CD4-positive, alpha-beta memory T cell (primary cell): ENCODE measurements at regions not wholly inside any gene's neighbourhood (a gene's known extent, or its start where the extent isn't known, plus 50 kb on each side); places are given as distances from the start of the nearest gene placed in this dataset.

Experiments used
- CTCF ChIA-PET: fragments of 350-600 bp; sonication (Branson Sonifier 250); formaldehyde crosslinking; loops from one replicate; lab custom pipeline; 2021; ENCODE audit warnings: inconsistent platforms; ENCODE audit not compliant: partially characterized antibody; lab: Charles Lee
- POLR2A ChIA-PET: fragments of 350-600 bp; sonication (Branson Sonifier 250); formaldehyde crosslinking; loops from one replicate; lab custom pipeline; 2021; ENCODE audit not compliant: partially characterized antibody; lab: Charles Lee
- DNase-seq, 5 donors: peaks; one replicate each; pipeline versions ENCODE4 v3.0.0 to v3.0.0-alpha.2; 2020 to 2022; ENCODE audit warnings: mixed read lengths in 1 of 5
- H3K27ac ChIP-seq: one replicate; pipeline ENCODE4 v1.7.0; 2013; ENCODE audit warnings: low read depth, low read length
- H3K27me3 ChIP-seq: 2 replicates; pipeline ENCODE4 v1.7.0; 2013; ENCODE audit warnings: mild to moderate bottlenecking, low read length, moderate library complexity; ENCODE audit not compliant: insufficient read depth
- H3K36me3 ChIP-seq: 2 replicates; pipeline ENCODE4 v1.7.0; 2013; ENCODE audit warnings: mild to moderate bottlenecking, low read length, moderate library complexity; ENCODE audit not compliant: insufficient read depth
- H3K4me1 ChIP-seq: 2 replicates; pipeline ENCODE4 v1.7.0; 2013; ENCODE audit warnings: mild to moderate bottlenecking, low read length, moderate library complexity; ENCODE audit not compliant: insufficient read depth
- H3K4me3 ChIP-seq, 2 donors: one replicate each; pipeline ENCODE4 v1.7.0; 2013; ENCODE audit warnings: low read length in 2 of 2, mild to moderate bottlenecking in 1 of 2
- H3K9me3 ChIP-seq, 2 donors: one replicate each; pipeline ENCODE4 v1.7.0; 2013; ENCODE audit warnings: low read length in 2 of 2, control low read depth in 1 of 2; ENCODE audit not compliant: control insufficient read depth in 1 of 2
- H3K27ac Mint-ChIP-seq, 7 donors: one replicate each; pipeline ENCODE4 v1.8.0; 2020 to 2021; ENCODE audit warnings: mixed read lengths in 7 of 7, mild to moderate bottlenecking in 6 of 7, inconsistent platforms in 3 of 7, moderate library complexity in 3 of 7
- H3K27me3 Mint-ChIP-seq, 2 donors: one replicate each; pipeline ENCODE4 v1.8.0; 2020 to 2021; ENCODE audit warnings: mixed read lengths in 2 of 2
- H3K36me3 Mint-ChIP-seq, 2 donors: one replicate each; pipeline ENCODE4 v1.8.0; 2020 to 2021; ENCODE audit warnings: mixed read lengths in 2 of 2, inconsistent platforms in 1 of 2, mild to moderate bottlenecking in 1 of 2
- H3K4me1 Mint-ChIP-seq, 4 donors: one replicate each; pipeline ENCODE4 v1.8.0; 2020 to 2021; ENCODE audit warnings: mixed read lengths in 4 of 4, mild to moderate bottlenecking in 1 of 4
- H3K4me3 Mint-ChIP-seq, 8 donors: one replicate each; pipeline ENCODE4 v1.8.0; 2020 to 2021; ENCODE audit warnings: mixed read lengths in 8 of 8, mild to moderate bottlenecking in 7 of 8, moderate library complexity in 6 of 8, inconsistent platforms in 3 of 8
- H3K9me3 Mint-ChIP-seq, 8 donors: one replicate each; pipeline ENCODE4 v1.8.0; 2020 to 2021; ENCODE audit warnings: mixed read lengths in 8 of 8, mild to moderate bottlenecking in 5 of 8, inconsistent platforms in 3 of 8, moderate library complexity in 1 of 8
- intact Hi-C: fragments of 100-400 bp; cut with micrococcal nuclease; formaldehyde crosslinking; loops from one replicate; pipeline ENCODE4 v1.15.1; 2023

GRCh38 chr3:87848003-87848402 is 210.8 kb downstream of the CGGBP1 start:
- no peaks in the 10 kb centered on the region for H3K4me1 Mint-ChIP-seq
- CTCF ChIA-PET, result no interaction called here
- no peaks in the 10 kb centered on the region for H3K27me3 ChIP-seq
- no peak for DNase-seq
- no peaks in the 10 kb centered on the region for H3K36me3 ChIP-seq
- H3K9me3 Mint-ChIP-seq, result peaks cover 0 to 6% (median 0%) of the 10 kb centered on the region in 8 donors
- intact Hi-C loops, result no loop called here
- no peaks in the 10 kb centered on the region for H3K27me3 Mint-ChIP-seq
- no peak overlapping the region for H3K27ac ChIP-seq
- no peak overlapping the region for H3K4me3 Mint-ChIP-seq
- H3K27ac Mint-ChIP-seq, result no peak overlapping the region
- no peaks in the 10 kb centered on the region for H3K4me1 ChIP-seq
- no peak overlapping the region for H3K4me3 ChIP-seq
- POLR2A ChIA-PET, result no interaction called here
- no peaks in the 10 kb centered on the region for H3K9me3 ChIP-seq
- H3K36me3 Mint-ChIP-seq, result no peaks in the 10 kb centered on the region

- no peaks in the 10 kb centered on the region for H3K4me1 ChIP-seq
- ChIA-PET POLR2A (no interaction called here), CTCF (no interaction called here)
Measured at GRCh38 chr3:87837076-87837475, 221.7 kb downstream of the CGGBP1 start.

GRCh38 chr3:87836026-87836425 is 222.8 kb downstream of the CGGBP1 start:
- DNase-seq, result no peak
- H3K4me1 ChIP-seq, result no peaks in the 10 kb centered on the region
- H3K36me3 Mint-ChIP-seq, result no peaks in the 10 kb centered on the region
- intact Hi-C loops, result no loop called here
- no peak overlapping the region for H3K4me3 Mint-ChIP-seq
- no peaks in the 10 kb centered on the region for H3K9me3 ChIP-seq
- ChIA-PET POLR2A (no interaction called here), CTCF (no interaction called here)
- peaks cover 0 to 12% (median 4%) of the 10 kb centered on the region in 8 donors for H3K9me3 Mint-ChIP-seq
- no peaks in the 10 kb centered on the region for H3K27me3 ChIP-seq
- H3K4me1 Mint-ChIP-seq, result no peaks in the 10 kb centered on the region
- no peak overlapping the region for H3K27ac ChIP-seq
- H3K27me3 Mint-ChIP-seq, result peaks cover 0 to 2% of the 10 kb centered on the region in 2 donors
- no peaks in the 10 kb centered on the region for H3K36me3 ChIP-seq
- H3K4me3 ChIP-seq, result no peak overlapping the region
- no peak overlapping the region for H3K27ac Mint-ChIP-seq

More at GRCh38 chr3:87837076-87837475, 221.7 kb downstream of the CGGBP1 start:
- Mint-ChIP-seq H3K4me3 (no peak overlapping the region), H3K27me3 (peaks cover 0 to 2% of the 10 kb centered on the region in 2 donors), H3K4me1 (no peaks in the 10 kb centered on the region), H3K9me3 (peaks cover 0 to 12% (median 4%) of the 10 kb centered on the region in 8 donors), H3K27ac (no peak overlapping the region), H3K36me3 (no peaks in the 10 kb centered on the region)
- intact Hi-C loops, result no loop called here
- no peak for DNase-seq
- no peaks in the 10 kb centered on the region for H3K36me3 ChIP-seq
- H3K27ac ChIP-seq, result no peak overlapping the region
- no peaks in the 10 kb centered on the region for H3K9me3 ChIP-seq
- H3K4me3 ChIP-seq, result no peak overlapping the region
- no peaks in the 10 kb centered on the region for H3K27me3 ChIP-seq

DNA sequence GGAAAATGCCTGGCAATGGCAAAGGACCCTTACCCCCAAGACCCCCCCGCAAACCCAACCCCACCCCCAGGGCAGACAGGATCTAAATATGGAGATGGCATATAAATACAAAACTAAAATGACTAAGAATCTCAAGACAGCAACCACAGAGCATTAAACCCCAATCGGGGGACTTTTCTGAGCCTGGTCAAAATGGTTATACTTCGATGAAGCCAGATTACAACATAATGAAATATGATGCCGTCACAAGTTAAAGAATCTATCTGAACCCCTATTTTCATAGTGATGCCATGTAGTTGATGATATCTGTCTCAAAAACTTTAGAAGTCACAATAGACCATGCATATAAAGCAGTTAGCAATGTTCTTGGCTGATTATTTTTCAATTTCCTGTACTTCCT is 223.6 kb downstream of the CGGBP1 start:
- Histone ChIP-seq H3K4me1 (no peaks in the 10 kb centered on the region), H3K9me3 (no peaks in the 10 kb centered on the region), H3K27ac (no peak overlapping the region), H3K4me3 (no peak overlapping the region), H3K27me3 (no peaks in the 10 kb centered on the region), H3K36me3 (no peaks in the 10 kb centered on the region)
- H3K4me3 Mint-ChIP-seq, result no peak overlapping the region
- H3K27me3 Mint-ChIP-seq, result peaks cover 0 to 2% of the 10 kb centered on the region in 2 donors
- no peaks in the 10 kb centered on the region for H3K36me3 Mint-ChIP-seq
- no peak for DNase-seq
- no peak overlapping the region for H3K27ac Mint-ChIP-seq
- CTCF ChIA-PET, result no interaction called here
- POLR2A ChIA-PET, result no interaction called here
- H3K9me3 Mint-ChIP-seq, result peaks cover 0 to 12% (median 3%) of the 10 kb centered on the region in 8 donors
- intact Hi-C loops, result no loop called here
- H3K4me1 Mint-ChIP-seq, result no peaks in the 10 kb centered on the region

GRCh38 chr3:87834327-87834726 is 224.5 kb downstream of the CGGBP1 start:
- POLR2A ChIA-PET, result no interaction called here
- H3K4me1 Mint-ChIP-seq, result no peaks in the 10 kb centered on the region
- no peaks in the 10 kb centered on the region for H3K4me1 ChIP-seq
- no peaks in the 10 kb centered on the region for H3K27me3 Mint-ChIP-seq
- no peak overlapping the region for H3K4me3 Mint-ChIP-seq
- H3K27ac Mint-ChIP-seq, result no peak overlapping the region
- H3K4me3 ChIP-seq, result no peak overlapping the region
- no peaks in the 10 kb centered on the region for H3K27me3 ChIP-seq
- H3K27ac ChIP-seq, result no peak overlapping the region
- H3K9me3 ChIP-seq, result no peaks in the 10 kb centered on the region
- no peak for DNase-seq
- H3K36me3 Mint-ChIP-seq, result no peaks in the 10 kb centered on the region
- CTCF ChIA-PET, result no interaction called here
- peaks cover 0 to 4% (median under 1%) of the 10 kb centered on the region in 8 donors for H3K9me3 Mint-ChIP-seq
- intact Hi-C loops, result no loop called here
- no peaks in the 10 kb centered on the region for H3K36me3 ChIP-seq

GRCh38 chr3:87833039-87833377 is 225.8 kb downstream of the CGGBP1 start:
- Histone ChIP-seq H3K36me3 (no peaks in the 10 kb centered on the region), H3K27ac (no peak overlapping the region), H3K4me3 (no peak overlapping the region), H3K27me3 (no peaks in the 10 kb centered on the region), H3K4me1 (no peaks in the 10 kb centered on the region), H3K9me3 (no peaks in the 10 kb centered on the region)
- no peaks in the 10 kb centered on the region for H3K36me3 Mint-ChIP-seq
- no peak overlapping the region for H3K27ac Mint-ChIP-seq
- no peaks in the 10 kb centered on the region for H3K9me3 Mint-ChIP-seq
- no peak for DNase-seq
- H3K4me3 Mint-ChIP-seq, result no peak overlapping the region
- ChIA-PET CTCF (no interaction called here), POLR2A (no interaction called here)
- intact Hi-C loops, result no loop called here
- H3K27me3 Mint-ChIP-seq, result peaks cover 0 to 2% of the 10 kb centered on the region in 2 donors
- H3K4me1 Mint-ChIP-seq, result no peaks in the 10 kb centered on the region

- no peak overlapping the region for H3K27ac Mint-ChIP-seq
- Histone ChIP-seq H3K4me1 (no peaks in the 10 kb centered on the region), H3K36me3 (no peaks in the 10 kb centered on the region), H3K4me3 (no peak overlapping the region), H3K27ac (no peak overlapping the region), H3K27me3 (no peaks in the 10 kb centered on the region), H3K9me3 (no peaks in the 10 kb centered on the region)
- peaks cover 2 to 5% of the 10 kb centered on the region in 2 donors for H3K27me3 Mint-ChIP-seq
- ChIA-PET POLR2A (no interaction called here), CTCF (no interaction called here)
- no peaks in the 10 kb centered on the region for H3K4me1 Mint-ChIP-seq
- no peak overlapping the region for H3K4me3 Mint-ChIP-seq
- intact Hi-C loops, result no loop called here
- DNase-seq, result no peak
- no peaks in the 10 kb centered on the region for H3K9me3 Mint-ChIP-seq
- no peaks in the 10 kb centered on the region for H3K36me3 Mint-ChIP-seq
Measured at GRCh38 chr3:87828046-87828445, 230.8 kb downstream of the CGGBP1 start.

DNA sequence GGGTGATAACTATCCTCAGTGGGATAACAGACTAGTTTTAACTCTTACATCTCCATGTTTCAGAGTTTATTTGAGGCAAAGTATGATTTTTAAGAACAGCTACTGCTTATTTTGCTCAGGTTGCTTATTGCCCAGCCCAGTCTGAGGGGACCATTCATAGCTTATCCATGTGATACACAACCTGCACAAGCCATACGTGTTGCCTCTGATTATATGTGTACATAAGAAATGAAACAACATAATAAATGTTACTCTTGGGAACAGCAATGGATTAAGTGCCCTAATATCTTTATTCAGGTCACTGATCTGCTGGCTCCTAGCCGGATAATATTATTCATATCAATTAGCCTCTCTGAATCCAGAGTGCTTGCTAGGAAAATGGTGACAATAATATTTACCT is 236.2 kb downstream of the CGGBP1 start:
- H3K9me3 ChIP-seq, result no peaks in the 10 kb centered on the region
- Mint-ChIP-seq H3K27ac (no peak overlapping the region), H3K4me1 (no peaks in the 10 kb centered on the region), H3K9me3 (no peaks in the 10 kb centered on the region), H3K27me3 (peaks cover 0 to 5% of the 10 kb centered on the region in 2 donors), H3K36me3 (no peaks in the 10 kb centered on the region), H3K4me3 (no peak overlapping the region)
- no peak overlapping the region for H3K27ac ChIP-seq
- no peak for DNase-seq
- intact Hi-C loops, result no loop called here
- ChIA-PET CTCF (interaction anchor here (1.4 kb wide), 1 partner anchor 24 kb away, joined by 3 read pairs; no protein-coding TSS in a partner anchor), POLR2A (no interaction called here)
- H3K27me3 ChIP-seq, result no peaks in the 10 kb centered on the region
- no peaks in the 10 kb centered on the region for H3K4me1 ChIP-seq
- H3K36me3 ChIP-seq, result no peaks in the 10 kb centered on the region
- H3K4me3 ChIP-seq, result no peak overlapping the region
